Smooth muscle cell (in vitro differentiated cells): ENCODE measurements at regions not wholly inside any gene's neighbourhood (a gene's known extent, or its start where the extent isn't known, plus 50 kb on each side); places are given as distances from the start of the nearest gene placed in this dataset.

Source experiments
- DNase-seq: peaks from one replicate; lab custom pipeline; 2025; ENCODE audit not compliant: unreplicated experiment; lab: John Stamatoyannopoulos, UW
- H2AFZ ChIP-seq: fragments of 200-600 bp; sonication (generic); 2 replicates; pipeline ENCODE4 v1.6.0; 2016; ENCODE audit warnings: antibody characterized with exemption, low read depth, mild to moderate bottlenecking
- H3F3A ChIP-seq: fragments of 200-600 bp; sonication (generic); 2 replicates; pipeline ENCODE4 v1.6.0; 2017; ENCODE audit warnings: antibody characterized with exemption, low read depth
- H3K27ac ChIP-seq: fragments of 200-600 bp; sonication (generic); 2 replicates; pipeline ENCODE4 v1.5.1; 2016; ENCODE audit warnings: low read depth, mild to moderate bottlenecking
- H3K27me3 ChIP-seq: fragments of 200-600 bp; sonication (generic); 2 replicates; pipeline ENCODE4 v1.6.1; 2016; ENCODE audit warnings: low read depth, mild to moderate bottlenecking
- H3K36me3 ChIP-seq: fragments of 200-600 bp; sonication (generic); 2 replicates; pipeline ENCODE4 v1.5.1; 2016; ENCODE audit warnings: low read depth
- H3K4me1 ChIP-seq: fragments of 200-600 bp; sonication (generic); 2 replicates; pipeline ENCODE4 v1.5.1; 2016; ENCODE audit warnings: low read depth
- H3K4me2 ChIP-seq: fragments of 200-600 bp; sonication (generic); 2 replicates; pipeline ENCODE4 v1.6.0; 2016; ENCODE audit warnings: mild to moderate bottlenecking
- H3K4me3 ChIP-seq: fragments of 200-600 bp; sonication (generic); 2 replicates; pipeline ENCODE4 v1.5.1; 2016; ENCODE audit warnings: mild to moderate bottlenecking
- H3K79me2 ChIP-seq: fragments of 200-600 bp; sonication (generic); 2 replicates; pipeline ENCODE4 v1.6.0; 2016; ENCODE audit warnings: low read depth, mild to moderate bottlenecking
- H3K9ac ChIP-seq: fragments of 200-600 bp; sonication (generic); 2 replicates; pipeline ENCODE4 v1.6.0; 2016; ENCODE audit warnings: low read depth
- H3K9me3 ChIP-seq: fragments of 200-600 bp; sonication (generic); replicated peaks from 2 replicates; pipeline ENCODE4 v1.5.1; 2016; ENCODE audit warnings: low read depth
- H4K20me1 ChIP-seq: fragments of 200-600 bp; sonication (generic); 2 replicates; pipeline ENCODE4 v1.6.0; 2016; ENCODE audit warnings: low read depth
- WGBS: methylation state at CpG from one replicate; pipeline ENCODE4 v1.1.7; 2016; ENCODE audit warnings: low lambda C conversion rate; 5-methylcytosine and 5-hydroxymethylcytosine counted together
- TF ChIP-seq, protein P1 (sequence below): fragments of 200-600 bp; sonication (generic); IDR thresholded peaks from 2 replicates; pipeline ENCODE4 v1.5.1; 2017; ENCODE audit warnings: borderline replicate concordance, mild to moderate bottlenecking, antibody characterized with exemption; ENCODE audit not compliant: insufficient read depth, poor library complexity, severe bottlenecking

DNA sequence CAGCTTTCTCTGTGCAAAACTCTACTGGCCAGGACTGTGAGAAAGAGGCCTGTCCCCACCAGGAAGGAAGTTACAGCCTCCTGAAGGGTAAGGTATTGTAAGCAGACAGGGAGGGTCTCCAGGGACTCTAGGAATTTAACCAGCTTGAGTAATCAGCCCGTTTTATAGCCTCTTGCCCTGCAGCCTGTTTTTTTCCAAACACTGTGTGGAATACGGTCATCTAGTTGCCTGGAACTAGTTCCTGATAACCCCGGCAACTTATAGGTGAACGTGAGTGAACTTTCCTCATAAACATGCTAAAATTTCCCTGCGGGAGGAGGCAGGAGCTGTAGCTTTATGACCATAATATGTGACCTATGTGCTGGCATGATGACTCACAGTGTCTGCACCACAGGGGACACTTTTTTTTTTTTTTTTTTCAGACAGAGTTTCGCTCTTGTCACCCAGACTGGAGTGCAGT lies 60.1 kb upstream of the DAZL start:
- no peak for DNase-seq
- Histone ChIP-seq H3K36me3 (no peaks in the 10 kb centered on the region), H3K27ac (peak overlapping the region; percentile 38), H3K4me3 (no peak overlapping the region), H4K20me1 (no peaks in the 10 kb centered on the region), H3K27me3 (no peaks in the 10 kb centered on the region), H2AFZ (peak overlapping the region; percentile 24), H3K79me2 (no peaks in the 10 kb centered on the region), H3F3A (no peaks in the 10 kb centered on the region), H3K9me3 (no peaks in the 10 kb centered on the region), H3K4me1 (peaks cover 22% of the 10 kb centered on the region), H3K4me2 (peak overlapping the region; percentile 75), H3K9ac (no peak overlapping the region)
- TF ChIP-seq, protein P1, sequence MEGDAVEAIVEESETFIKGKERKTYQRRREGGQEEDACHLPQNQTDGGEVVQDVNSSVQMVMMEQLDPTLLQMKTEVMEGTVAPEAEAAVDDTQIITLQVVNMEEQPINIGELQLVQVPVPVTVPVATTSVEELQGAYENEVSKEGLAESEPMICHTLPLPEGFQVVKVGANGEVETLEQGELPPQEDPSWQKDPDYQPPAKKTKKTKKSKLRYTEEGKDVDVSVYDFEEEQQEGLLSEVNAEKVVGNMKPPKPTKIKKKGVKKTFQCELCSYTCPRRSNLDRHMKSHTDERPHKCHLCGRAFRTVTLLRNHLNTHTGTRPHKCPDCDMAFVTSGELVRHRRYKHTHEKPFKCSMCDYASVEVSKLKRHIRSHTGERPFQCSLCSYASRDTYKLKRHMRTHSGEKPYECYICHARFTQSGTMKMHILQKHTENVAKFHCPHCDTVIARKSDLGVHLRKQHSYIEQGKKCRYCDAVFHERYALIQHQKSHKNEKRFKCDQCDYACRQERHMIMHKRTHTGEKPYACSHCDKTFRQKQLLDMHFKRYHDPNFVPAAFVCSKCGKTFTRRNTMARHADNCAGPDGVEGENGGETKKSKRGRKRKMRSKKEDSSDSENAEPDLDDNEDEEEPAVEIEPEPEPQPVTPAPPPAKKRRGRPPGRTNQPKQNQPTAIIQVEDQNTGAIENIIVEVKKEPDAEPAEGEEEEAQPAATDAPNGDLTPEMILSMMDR: no peak
- 9% methylated on average over 6 of the region's 6 CpGs for WGBS

DNA sequence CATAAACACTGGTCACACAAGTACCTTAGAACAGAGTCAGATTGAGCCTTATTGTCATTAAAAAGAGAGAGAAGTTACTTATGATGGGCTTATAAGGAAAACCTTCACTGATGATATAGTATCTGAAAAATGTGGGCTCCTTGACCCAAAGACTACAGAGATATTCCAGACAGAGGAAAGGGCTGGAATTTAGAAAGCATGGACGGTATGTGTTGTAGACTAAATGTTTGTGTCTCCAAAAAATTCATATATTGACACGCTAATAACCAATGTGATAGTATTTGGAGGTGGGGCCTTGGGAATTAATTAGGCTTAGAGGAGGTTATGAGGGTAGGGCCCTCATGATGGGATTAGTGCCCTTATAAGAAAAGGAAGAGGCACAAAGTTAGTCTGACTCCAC lies 61.0 kb upstream of the DAZL start:
- no peaks in the 10 kb centered on the region for H3K27me3 ChIP-seq
- H3K27ac ChIP-seq: no peak overlapping the region
- no peaks in the 10 kb centered on the region for H3K9me3 ChIP-seq
- peaks cover 20% of the 10 kb centered on the region for H3K4me1 ChIP-seq
- TF ChIP-seq, protein P1: no peak
- 89% methylated on average over 2 of the region's 2 CpGs for WGBS
- no peaks in the 10 kb centered on the region for H3F3A ChIP-seq
- no peaks in the 10 kb centered on the region for H4K20me1 ChIP-seq
- DNase-seq: no peak
- H3K4me3 ChIP-seq: no peak overlapping the region
- H3K79me2 ChIP-seq: no peaks in the 10 kb centered on the region
- no peaks in the 10 kb centered on the region for H3K36me3 ChIP-seq
- H3K9ac ChIP-seq: no peak overlapping the region
- no peak overlapping the region for H2AFZ ChIP-seq
- H3K4me2 ChIP-seq: no peak overlapping the region

DNA sequence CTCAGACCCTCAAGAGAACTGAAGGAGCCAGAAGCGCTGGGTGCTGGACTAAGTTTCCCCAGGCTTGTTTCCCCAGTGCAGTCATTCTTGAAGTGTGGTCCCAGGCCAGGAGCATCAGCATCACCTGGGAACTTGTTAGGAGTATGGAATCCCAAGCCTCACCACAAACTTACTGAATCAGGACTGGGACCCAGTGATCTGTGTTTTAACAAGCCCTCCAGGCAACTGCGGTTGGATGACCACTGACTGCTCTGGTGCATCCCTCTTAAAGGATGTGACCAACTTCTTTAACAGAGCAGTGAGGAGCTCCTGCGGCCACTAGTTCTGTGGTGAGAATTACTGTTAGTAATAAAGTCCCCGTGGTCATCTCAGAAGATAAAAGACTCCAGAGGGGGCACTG lies 62.4 kb upstream of the DAZL start:
- Histone ChIP-seq H3K27me3 (no peaks in the 10 kb centered on the region), H3K9me3 (no peaks in the 10 kb centered on the region), H2AFZ (no peak overlapping the region), H3K4me1 (peaks cover 26% of the 10 kb centered on the region), H3F3A (no peaks in the 10 kb centered on the region), H3K4me2 (no peak overlapping the region), H4K20me1 (no peaks in the 10 kb centered on the region), H3K36me3 (no peaks in the 10 kb centered on the region), H3K27ac (no peak overlapping the region), H3K4me3 (no peak overlapping the region), H3K79me2 (no peaks in the 10 kb centered on the region), H3K9ac (no peak overlapping the region)
- TF ChIP-seq, protein P1: no peak
- DNase-seq: no peak
- 81% methylated on average over 4 of the region's 4 CpGs for WGBS

DNA sequence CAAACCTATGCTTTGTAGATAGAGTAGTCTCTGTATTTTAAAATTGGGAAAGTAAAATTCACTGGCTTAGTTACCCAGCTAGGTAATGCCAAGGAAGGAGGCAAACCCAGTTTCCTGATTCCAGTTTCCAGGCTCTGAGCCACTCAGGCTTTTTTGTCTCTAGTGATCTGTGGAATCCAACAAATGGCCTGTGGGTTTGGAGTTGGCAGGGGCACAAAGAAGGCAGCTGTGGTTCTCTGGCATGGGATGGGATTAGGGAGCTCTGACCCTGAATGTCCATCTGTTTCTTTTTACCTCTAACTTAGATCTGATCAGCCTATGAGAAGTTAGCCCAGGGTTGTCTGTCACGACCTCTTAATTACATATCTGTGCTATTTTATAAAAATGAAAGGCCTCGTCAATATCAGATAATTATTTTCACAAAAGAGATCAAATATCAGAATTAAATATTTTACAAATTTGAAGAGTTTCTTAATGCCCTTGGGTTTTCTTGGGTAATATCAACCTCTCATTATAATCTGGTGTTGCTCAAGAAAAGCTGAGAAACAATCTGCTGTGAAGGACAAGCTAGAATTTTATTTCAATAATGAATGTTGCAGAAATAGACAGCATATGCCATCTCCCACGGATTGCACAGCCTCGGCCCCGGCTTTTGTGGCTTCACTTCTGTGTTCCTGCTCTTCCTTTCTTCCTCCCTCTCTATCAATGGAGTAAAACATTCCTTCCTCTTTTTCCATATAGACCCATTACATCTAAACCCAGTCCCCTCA lies 63.7 kb upstream of the DAZL start:
- Histone ChIP-seq H4K20me1 (no peaks in the 10 kb centered on the region), H3K79me2 (no peaks in the 10 kb centered on the region), H3K9me3 (no peaks in the 10 kb centered on the region), H3K27me3 (no peaks in the 10 kb centered on the region), H3K4me3 (no peak overlapping the region), H3K27ac (no peak overlapping the region), H3F3A (no peaks in the 10 kb centered on the region), H3K9ac (no peak overlapping the region), H3K4me1 (peaks cover 19% of the 10 kb centered on the region), H2AFZ (no peak overlapping the region), H3K36me3 (no peaks in the 10 kb centered on the region), H3K4me2 (no peak overlapping the region)
- 87% methylated on average over 5 of the region's 5 CpGs for WGBS
- TF ChIP-seq, protein P1: no peak
- DNase-seq: no peak
